GM18499 (cell line): ENCODE measurements at regions not wholly inside any gene's neighbourhood (a gene's known extent, or its start where the extent isn't known, plus 50 kb on each side); places are given as distances from the start of the nearest gene placed in this dataset.
"Not testable (repeated sequence)": the region's sequence is repeated elsewhere in the genome, so short reads cannot be mapped to it uniquely, and the experiment has no call there.

Source experiments
- ATAC-seq: cut with Tn5 transposase; IDR thresholded peaks from one replicate; pipeline ENCODE4 v1.9.1; 2021; ENCODE audit warnings: moderate number of reproducible peaks; ENCODE audit not compliant: insufficient read depth, unreplicated experiment

GRCh38 chr1:56095696-56096665 lies 483.4 kb downstream of the PLPP3 start:
- ATAC-seq: no peak

GRCh38 chr1:56094168-56094567 lies 485.2 kb downstream of the PLPP3 start:
- no peak for ATAC-seq

GRCh38 chr1:56092684-56093570 lies 486.4 kb downstream of the PLPP3 start:
- ATAC-seq: no peak

GRCh38 chr1:56089826-56090225 lies 489.5 kb downstream of the PLPP3 start:
- ATAC-seq: not testable (repeated sequence)

GRCh38 chr1:56084246-56084645 lies 495.1 kb downstream of the PLPP3 start:
- ATAC-seq: no peak

GRCh38 chr1:56081736-56082135 lies 497.6 kb downstream of the PLPP3 start:
- no peak for ATAC-seq

GRCh38 chr1:56081173-56081572 lies 498.2 kb downstream of the PLPP3 start:
- no peak for ATAC-seq

- no peak for ATAC-seq
These were observed 499.2 kb downstream of the PLPP3 start for GRCh38 chr1:56080123-56080522.

GRCh38 chr1:56079391-56079790 lies 500.0 kb downstream of the PLPP3 start:
- ATAC-seq: no peak

- no peak for ATAC-seq
These were observed 502.2 kb downstream of the PLPP3 start for GRCh38 chr1:56077206-56077605.

GRCh38 chr1:56074007-56074651 lies 505.2 kb downstream of the PLPP3 start:
- ATAC-seq: no peak

GRCh38 chr1:56073614-56074006 lies 505.8 kb downstream of the PLPP3 start:
- no peak for ATAC-seq

- ATAC-seq: no peak
These were observed 506.2 kb downstream of the PLPP3 start for GRCh38 chr1:56073206-56073605.

- no peak for ATAC-seq
These were observed 507.1 kb downstream of the PLPP3 start for GRCh38 chr1:56072310-56072709.

GRCh38 chr1:56071351-56071750 lies 508.0 kb downstream of the PLPP3 start:
- no peak for ATAC-seq

GRCh38 chr1:56070601-56071000 lies 508.8 kb downstream of the PLPP3 start:
- no peak for ATAC-seq

GRCh38 chr1:56069824-56070223 lies 509.5 kb downstream of the PLPP3 start:
- ATAC-seq: no peak

GRCh38 chr1:56068908-56069307 lies 510.5 kb downstream of the PLPP3 start:
- ATAC-seq: no peak

- ATAC-seq: no peak
These were observed 511.2 kb downstream of the PLPP3 start for GRCh38 chr1:56068210-56068609.

- no peak for ATAC-seq
These were observed 513.6 kb downstream of the PLPP3 start for GRCh38 chr1:56065729-56066128.

- ATAC-seq: no peak
These were observed 514.7 kb downstream of the PLPP3 start for GRCh38 chr1:56064705-56065104.
